BE2C (cell line): ENCODE measurements at regions not wholly inside any gene's neighbourhood (a gene's known extent, or its start where the extent isn't known, plus 50 kb on each side); places are given as distances from the start of the nearest gene placed in this dataset.

Experiments used
- DNase-seq: peaks from one replicate; pipeline ENCODE4 v3.0.0-alpha.2; 2020
- H3K27me3 ChIP-seq: fragments of 250-450 bp; sonication (Bioruptor Pico); 2 replicates; pipeline ENCODE4 v1.5.1; 2020; ENCODE audit warnings: mild to moderate bottlenecking
- H3K36me3 ChIP-seq: fragments of 250-450 bp; sonication (Bioruptor Pico); 2 replicates; pipeline ENCODE4 v1.5.1; 2020; ENCODE audit warnings: mild to moderate bottlenecking
- H3K4me1 ChIP-seq: fragments of 250-450 bp; sonication (Bioruptor Pico); 2 replicates; pipeline ENCODE4 v1.5.1; 2020
- H3K4me3 ChIP-seq: 2 replicates; pipeline ENCODE4 v1.5.1; 2011; ENCODE audit warnings: low read depth, low read length
- H3K9me3 ChIP-seq: fragments of 250-450 bp; sonication (Bioruptor Pico); 2 replicates; pipeline ENCODE4 v1.5.1; 2020
- CTCF ChIP-seq: IDR thresholded peaks from 2 replicates; pipeline ENCODE4 v1.5.1; 2012; ENCODE audit warnings: mild to moderate bottlenecking, low read depth, low read length

- no peaks in the 10 kb centered on the region for H3K27me3 ChIP-seq
- no peak for DNase-seq
- H3K9me3 ChIP-seq, result no peaks in the 10 kb centered on the region
- H3K4me3 ChIP-seq, result no peak overlapping the region
- H3K4me1 ChIP-seq, result no peaks in the 10 kb centered on the region
- H3K36me3 ChIP-seq, result no peaks in the 10 kb centered on the region
- TF ChIP-seq CTCF, result no peak
These were observed 143.2 kb downstream of the FAM43A start for GRCh38 chr3:194828926-194829325.

- DNase-seq, result no peak
- H3K36me3 ChIP-seq, result no peaks in the 10 kb centered on the region
- no peaks in the 10 kb centered on the region for H3K27me3 ChIP-seq
- H3K9me3 ChIP-seq, result no peaks in the 10 kb centered on the region
- no peak for TF ChIP-seq CTCF
- no peaks in the 10 kb centered on the region for H3K4me1 ChIP-seq
- H3K4me3 ChIP-seq, result no peak overlapping the region
These were observed 144.7 kb downstream of the FAM43A start for GRCh38 chr3:194830401-194830800.

- DNase-seq, result no peak
- no peaks in the 10 kb centered on the region for H3K9me3 ChIP-seq
- no peak overlapping the region for H3K4me3 ChIP-seq
- no peaks in the 10 kb centered on the region for H3K27me3 ChIP-seq
- no peaks in the 10 kb centered on the region for H3K4me1 ChIP-seq
- no peaks in the 10 kb centered on the region for H3K36me3 ChIP-seq
- TF ChIP-seq CTCF, result no peak
These were observed 145.3 kb downstream of the FAM43A start for GRCh38 chr3:194830978-194831377.

- Histone ChIP-seq H3K4me1 (no peaks in the 10 kb centered on the region), H3K9me3 (no peaks in the 10 kb centered on the region), H3K36me3 (no peaks in the 10 kb centered on the region), H3K27me3 (no peaks in the 10 kb centered on the region), H3K4me3 (no peak overlapping the region)
- no peak for TF ChIP-seq CTCF
- DNase-seq, result no peak
These were observed 146.8 kb downstream of the FAM43A start for GRCh38 chr3:194832346-194833104.

- Histone ChIP-seq H3K9me3 (no peaks in the 10 kb centered on the region), H3K27me3 (no peaks in the 10 kb centered on the region), H3K4me1 (no peaks in the 10 kb centered on the region), H3K4me3 (no peak overlapping the region), H3K36me3 (no peaks in the 10 kb centered on the region)
- no peak for DNase-seq
- TF ChIP-seq CTCF, result no peak
These were observed 147.6 kb downstream of the FAM43A start for GRCh38 chr3:194833114-194833910.

- no peak for DNase-seq
- Histone ChIP-seq H3K9me3 (peaks cover 5% of the 10 kb centered on the region; the same call in 1 of the 2 replicates), H3K4me1 (peaks cover 10% of the 10 kb centered on the region), H3K36me3 (no peaks in the 10 kb centered on the region), H3K4me3 (no peak overlapping the region), H3K27me3 (no peaks in the 10 kb centered on the region)
- TF ChIP-seq CTCF, result no peak
These were observed 151.0 kb downstream of the FAM43A start for GRCh38 chr3:194836661-194837060.
